ENCODE measurements at regions not wholly inside any gene's neighbourhood (a gene's known extent, or its start where the extent isn't known, plus 50 kb on each side); places are given as distances from the start of the nearest gene placed in this dataset.
"Not testable (repeated sequence)": the region's sequence is repeated elsewhere in the genome, so short reads cannot be mapped to it uniquely, and the experiment has no call there.

DNA sequence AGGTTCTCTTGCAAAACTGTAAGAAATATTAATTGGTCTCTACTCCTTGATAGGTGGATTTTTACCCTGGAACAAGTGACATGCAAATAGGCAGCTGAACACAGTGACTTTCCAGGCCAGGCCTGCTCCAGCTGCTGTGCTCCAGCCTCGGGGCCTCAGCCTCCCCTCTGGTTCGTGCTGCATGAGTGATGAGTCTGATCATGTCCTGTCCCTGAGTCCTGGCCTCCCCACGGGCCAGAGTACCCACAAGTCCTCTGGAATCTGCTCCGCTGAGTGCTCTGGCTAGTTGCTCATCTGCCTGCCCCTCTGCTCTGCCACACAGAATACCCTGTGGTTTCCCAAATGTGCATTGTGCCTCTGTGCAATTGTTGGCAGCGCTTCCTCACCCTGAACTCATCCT is 80.1 kb upstream of the PDZD8 start:
- ATAC-seq: no peak
- H3K4me1 Mint-ChIP-seq (ENCODE audit: low read depth): no peaks in the 10 kb centered on the region
- H3K36me3 Mint-ChIP-seq (ENCODE audit: low read depth): no peaks in the 10 kb centered on the region
- no peak for DNase-seq
- H3K27me3 Mint-ChIP-seq (ENCODE audit: low read depth): peaks cover 4% of the 10 kb centered on the region
- H3K4me3 Mint-ChIP-seq: no peak overlapping the region
- H3K27ac Mint-ChIP-seq: no peak overlapping the region
- ChIA-PET CTCF (no interaction called here), POLR2A (no interaction called here)
- H3K9me3 Mint-ChIP-seq (ENCODE audit: insufficient read depth): no peaks in the 10 kb centered on the region

DNA sequence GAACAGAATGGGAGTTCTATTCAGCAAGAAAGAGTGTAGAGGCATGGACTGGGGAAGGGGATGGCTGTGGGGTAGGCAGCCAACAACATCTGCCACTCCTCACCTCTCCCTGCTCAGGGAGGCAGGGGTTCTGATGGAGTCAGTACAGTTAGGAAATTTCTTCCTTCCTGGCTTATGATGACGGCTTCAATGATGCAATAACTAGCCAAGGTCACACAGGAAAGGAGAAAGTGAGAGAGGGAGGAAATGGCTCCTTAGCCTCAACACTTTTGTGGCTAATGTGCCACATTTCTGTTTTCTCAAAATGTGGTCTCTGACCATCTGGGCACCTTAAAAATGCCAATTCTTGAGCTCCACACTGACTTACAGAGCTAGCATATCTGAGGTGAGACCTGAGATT is 79.3 kb upstream of the PDZD8 start:
- CTCF ChIA-PET: no interaction called here
- DNase-seq (no peak), ATAC-seq (no peak)
- Mint-ChIP-seq H3K4me1 (ENCODE audit: low read depth) (no peaks in the 10 kb centered on the region), H3K36me3 (ENCODE audit: low read depth) (no peaks in the 10 kb centered on the region), H3K9me3 (ENCODE audit: insufficient read depth) (no peaks in the 10 kb centered on the region), H3K4me3 (no peak overlapping the region), H3K27me3 (ENCODE audit: low read depth) (peaks cover 4% of the 10 kb centered on the region), H3K27ac (no peak overlapping the region)
- POLR2A ChIA-PET: no interaction called here

GRCh38 chr10:117453484-117453883 is 78.2 kb upstream of the PDZD8 start:
- H3K9me3 Mint-ChIP-seq (ENCODE audit: insufficient read depth); H3K27me3 Mint-ChIP-seq (ENCODE audit: low read depth); H3K36me3 Mint-ChIP-seq (ENCODE audit: low read depth); POLR2A ChIA-PET; H3K4me1 Mint-ChIP-seq (ENCODE audit: low read depth); ATAC-seq; DNase-seq; H3K27ac Mint-ChIP-seq; H3K4me3 Mint-ChIP-seq: not testable (repeated sequence)
- CTCF ChIA-PET: interaction anchor here (3.1 kb wide), 1 partner anchor 11 kb away, joined by 10 read pairs; no protein-coding TSS in a partner anchor

DNA sequence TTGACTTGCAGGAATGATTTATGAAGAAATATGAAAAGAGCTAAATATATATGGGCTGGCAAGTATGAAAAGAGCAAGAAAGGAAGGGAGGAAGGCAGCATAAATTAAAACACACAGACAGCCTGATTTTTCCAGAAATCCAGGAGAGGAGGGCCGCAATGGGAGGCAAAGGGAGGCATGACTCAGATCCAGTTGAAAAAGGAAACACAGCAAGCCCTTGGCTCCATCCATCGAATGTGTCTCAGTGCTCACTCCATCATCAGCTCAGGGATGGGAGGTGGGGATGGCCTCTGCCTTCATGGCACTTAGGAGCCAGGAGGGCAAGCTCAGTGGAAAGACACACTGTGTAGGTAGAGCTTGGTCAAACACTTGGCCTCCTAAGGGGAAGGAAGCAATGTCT is 75.7 kb upstream of the PDZD8 start:
- CTCF ChIA-PET: interaction anchor here (1.2 to 3.1 kb wide), 3 partner anchors 8 to 234 kb away, joined by 4 to 10 read pairs (median 4); no protein-coding TSS in a partner anchor
- DNase-seq: no peak
- Mint-ChIP-seq H3K27ac (no peak overlapping the region), H3K4me1 (ENCODE audit: low read depth) (no peaks in the 10 kb centered on the region), H3K36me3 (ENCODE audit: low read depth) (no peaks in the 10 kb centered on the region), H3K4me3 (no peak overlapping the region), H3K27me3 (ENCODE audit: low read depth) (no peaks in the 10 kb centered on the region), H3K9me3 (ENCODE audit: insufficient read depth) (no peaks in the 10 kb centered on the region)
- ATAC-seq: no peak
- POLR2A ChIA-PET: no interaction called here

- Mint-ChIP-seq H3K9me3 (ENCODE audit: insufficient read depth) (no peaks in the 10 kb centered on the region), H3K4me3 (no peak overlapping the region), H3K4me1 (ENCODE audit: low read depth) (no peaks in the 10 kb centered on the region), H3K27ac (no peak overlapping the region), H3K36me3 (ENCODE audit: low read depth) (no peaks in the 10 kb centered on the region), H3K27me3 (ENCODE audit: low read depth) (no peaks in the 10 kb centered on the region)
- ATAC-seq (no peak), DNase-seq (no peak)
- CTCF ChIA-PET: no interaction called here
- POLR2A ChIA-PET: no interaction called here
These were observed 74.4 kb upstream of the PDZD8 start for GRCh38 chr10:117449636-117450035.

GRCh38 chr10:117448802-117449201 is 73.6 kb upstream of the PDZD8 start:
- Mint-ChIP-seq H3K9me3 (ENCODE audit: insufficient read depth) (no peaks in the 10 kb centered on the region), H3K27me3 (ENCODE audit: low read depth) (no peaks in the 10 kb centered on the region), H3K4me3 (no peak overlapping the region), H3K27ac (no peak overlapping the region), H3K36me3 (ENCODE audit: low read depth) (no peaks in the 10 kb centered on the region), H3K4me1 (ENCODE audit: low read depth) (no peaks in the 10 kb centered on the region)
- POLR2A ChIA-PET: no interaction called here
- CTCF ChIA-PET: no interaction called here
- no peak for ATAC-seq
- DNase-seq: no peak

DNA sequence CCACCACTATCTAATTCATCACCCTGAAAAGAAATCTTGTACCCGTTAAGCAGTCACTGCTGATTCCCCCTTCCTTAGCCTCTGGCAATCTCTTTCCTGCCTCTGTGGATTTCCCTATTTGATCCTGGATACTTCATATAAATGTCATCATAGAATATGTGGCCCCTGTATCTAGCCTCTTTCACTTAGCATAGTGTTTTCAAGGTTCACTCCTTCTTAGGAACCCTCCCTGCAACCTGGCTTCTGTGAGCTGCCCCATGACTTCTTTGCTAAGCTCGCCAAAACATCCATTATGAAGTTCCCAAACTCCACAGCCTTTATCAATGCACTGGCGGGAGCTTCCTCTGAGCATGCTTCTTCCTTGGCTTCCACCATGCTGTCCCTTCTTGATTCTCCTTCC is 70.8 kb upstream of the PDZD8 start:
- no peaks in the 10 kb centered on the region for H3K9me3 Mint-ChIP-seq (ENCODE audit: insufficient read depth)
- H3K27ac Mint-ChIP-seq: no peak overlapping the region
- CTCF ChIA-PET: no interaction called here
- POLR2A ChIA-PET: no interaction called here
- H3K27me3 Mint-ChIP-seq (ENCODE audit: low read depth): no peaks in the 10 kb centered on the region
- DNase-seq (no peak), ATAC-seq (no peak)
- H3K36me3 Mint-ChIP-seq (ENCODE audit: low read depth): no peaks in the 10 kb centered on the region
- H3K4me3 Mint-ChIP-seq: no peak overlapping the region
- H3K4me1 Mint-ChIP-seq (ENCODE audit: low read depth): no peaks in the 10 kb centered on the region

DNA sequence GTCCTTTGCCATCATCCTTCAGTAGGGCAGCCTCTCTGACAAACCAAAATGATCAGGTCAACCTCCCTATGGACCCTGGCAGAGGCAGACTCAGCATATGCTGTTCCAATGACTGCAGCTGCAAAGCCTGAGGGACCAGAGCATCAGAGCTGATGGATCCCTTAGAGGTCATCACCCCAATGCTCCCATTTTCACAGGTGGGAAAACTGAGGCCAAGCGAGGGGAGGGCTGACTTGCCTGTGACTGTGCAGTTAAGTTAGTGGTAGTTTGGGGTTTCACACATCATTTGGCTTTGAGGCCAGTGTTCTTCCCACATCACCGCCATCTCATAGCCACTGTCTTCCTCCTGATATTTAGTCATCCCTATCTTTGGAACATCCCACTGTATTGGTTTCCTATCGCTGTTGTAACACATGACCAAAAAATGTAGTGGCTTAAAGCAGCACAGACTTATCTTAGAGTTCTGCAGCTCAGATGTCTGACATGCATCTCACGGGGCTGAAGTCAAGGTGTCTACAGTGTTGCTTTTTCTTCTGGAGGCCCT is 69.3 kb upstream of the PDZD8 start:
- Mint-ChIP-seq H3K27me3 (ENCODE audit: low read depth) (no peaks in the 10 kb centered on the region), H3K27ac (no peak overlapping the region), H3K4me1 (ENCODE audit: low read depth) (no peaks in the 10 kb centered on the region), H3K4me3 (no peak overlapping the region), H3K9me3 (ENCODE audit: insufficient read depth) (no peaks in the 10 kb centered on the region), H3K36me3 (ENCODE audit: low read depth) (no peaks in the 10 kb centered on the region)
- no peak for ATAC-seq
- ChIA-PET CTCF (no interaction called here), POLR2A (no interaction called here)
- DNase-seq: no peak

DNA sequence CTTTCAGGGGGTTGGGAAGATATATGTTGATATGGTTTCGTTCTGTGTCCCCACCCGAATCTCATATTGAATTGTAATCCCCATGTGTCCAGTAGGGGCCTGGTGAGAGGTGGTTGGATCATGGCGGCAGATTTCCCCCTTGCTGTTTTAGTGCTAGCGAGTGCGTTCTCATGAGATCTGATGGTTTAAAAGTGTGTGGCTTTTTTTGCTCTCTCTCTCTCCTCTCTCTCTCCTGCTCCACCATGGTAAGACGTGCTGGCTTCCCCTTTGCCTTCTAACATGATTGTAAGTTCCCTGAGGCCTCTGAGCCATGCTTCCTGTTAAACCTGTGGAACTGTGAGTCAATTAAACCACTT is 68.4 kb upstream of the PDZD8 start:
- Mint-ChIP-seq H3K36me3 (ENCODE audit: low read depth) (no peaks in the 10 kb centered on the region), H3K27me3 (ENCODE audit: low read depth) (no peaks in the 10 kb centered on the region), H3K4me3 (no peak overlapping the region), H3K9me3 (ENCODE audit: insufficient read depth) (no peaks in the 10 kb centered on the region), H3K4me1 (ENCODE audit: low read depth) (no peaks in the 10 kb centered on the region), H3K27ac (no peak overlapping the region)
- ChIA-PET CTCF (interaction anchor here (1.2 kb wide), 1 partner anchor 83 kb away, joined by 3 read pairs; no protein-coding TSS in a partner anchor), POLR2A (no interaction called here)
- DNase-seq (no peak), ATAC-seq (no peak)

GRCh38 chr10:117442944-117443685 is 67.9 kb upstream of the PDZD8 start:
- H3K4me1 Mint-ChIP-seq (ENCODE audit: low read depth): no peaks in the 10 kb centered on the region
- ATAC-seq (peak; percentile 53), DNase-seq (peak; percentile 62)
- no peaks in the 10 kb centered on the region for H3K9me3 Mint-ChIP-seq (ENCODE audit: insufficient read depth)
- ChIA-PET CTCF (interaction anchor here (1.0 to 2.4 kb wide), 9 partner anchors 9 to 477 kb away, joined by 3 to 11 read pairs (median 3); no protein-coding TSS in a partner anchor), POLR2A (no interaction called here)
- H3K36me3 Mint-ChIP-seq (ENCODE audit: low read depth): no peaks in the 10 kb centered on the region
- H3K27ac Mint-ChIP-seq: no peak overlapping the region
- H3K27me3 Mint-ChIP-seq (ENCODE audit: low read depth): no peaks in the 10 kb centered on the region
- no peak overlapping the region for H3K4me3 Mint-ChIP-seq

DNA sequence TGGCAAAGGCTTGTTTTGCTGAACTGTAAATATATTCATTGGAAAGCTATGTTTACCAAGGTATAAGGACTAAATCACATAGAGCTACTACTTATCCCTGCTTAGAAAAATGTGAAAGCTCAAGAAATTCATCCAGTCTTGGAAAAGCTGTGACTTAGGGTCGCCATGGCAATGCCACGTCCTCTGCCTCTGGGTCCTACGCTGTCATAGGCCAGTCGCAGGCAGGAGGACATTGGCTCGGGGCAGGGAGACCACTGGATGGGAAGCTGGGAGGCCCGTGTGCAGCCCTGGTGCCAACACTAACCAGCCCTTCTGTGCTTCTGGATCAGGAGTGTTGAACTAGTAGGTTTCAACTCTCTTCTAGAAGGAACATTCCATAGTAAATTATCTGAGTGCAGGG is 67.3 kb upstream of the PDZD8 start:
- DNase-seq (no peak), ATAC-seq (no peak)
- no peaks in the 10 kb centered on the region for H3K9me3 Mint-ChIP-seq (ENCODE audit: insufficient read depth)
- H3K27ac Mint-ChIP-seq: no peak overlapping the region
- H3K4me3 Mint-ChIP-seq: no peak overlapping the region
- ChIA-PET CTCF (interaction anchor here (0.6 to 2.4 kb wide), 10 partner anchors 9 to 477 kb away, joined by 3 to 11 read pairs (median 3); no protein-coding TSS in a partner anchor), POLR2A (no interaction called here)
- no peaks in the 10 kb centered on the region for H3K36me3 Mint-ChIP-seq (ENCODE audit: low read depth)
- no peaks in the 10 kb centered on the region for H3K4me1 Mint-ChIP-seq (ENCODE audit: low read depth)
- H3K27me3 Mint-ChIP-seq (ENCODE audit: low read depth): no peaks in the 10 kb centered on the region

DNA sequence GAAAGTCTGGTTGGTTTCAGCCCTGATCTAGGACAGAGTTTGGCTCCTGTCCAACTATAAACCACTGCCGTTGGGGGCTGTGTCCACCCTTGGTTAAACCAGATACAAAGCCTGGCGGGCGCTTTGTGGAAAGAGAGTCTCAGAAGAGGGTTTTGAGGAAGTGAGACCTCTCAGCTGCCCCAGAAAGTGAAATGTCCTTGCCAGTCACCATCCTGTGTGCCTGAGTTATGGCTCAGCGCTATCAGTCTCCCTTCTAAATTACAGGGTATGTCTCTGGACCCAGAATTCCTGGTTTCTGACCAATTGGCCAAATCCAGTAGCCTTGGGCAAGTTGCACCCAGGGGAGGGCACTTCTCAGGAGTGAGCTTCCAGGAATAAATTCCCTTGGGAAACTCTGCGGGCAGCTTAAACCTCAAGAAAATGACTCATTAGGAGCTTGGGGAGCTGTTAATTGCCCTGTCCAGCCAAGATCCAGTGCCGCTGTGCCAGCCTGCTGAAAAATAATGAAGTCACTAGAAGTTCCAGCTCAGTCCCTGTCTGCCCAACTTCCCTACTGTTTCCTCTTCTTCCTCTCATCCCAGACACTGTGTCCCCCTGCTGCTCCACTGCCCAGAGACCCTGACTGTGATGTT is 66.7 kb upstream of the PDZD8 start:
- ATAC-seq (no peak), DNase-seq (no peak)
- Mint-ChIP-seq H3K4me3 (no peak overlapping the region), H3K9me3 (ENCODE audit: insufficient read depth) (no peaks in the 10 kb centered on the region), H3K27me3 (ENCODE audit: low read depth) (no peaks in the 10 kb centered on the region), H3K4me1 (ENCODE audit: low read depth) (no peaks in the 10 kb centered on the region), H3K36me3 (ENCODE audit: low read depth) (no peaks in the 10 kb centered on the region), H3K27ac (no peak overlapping the region)
- ChIA-PET CTCF (interaction anchor here (0.6 to 2.4 kb wide), 8 partner anchors 8 to 225 kb away, joined by 3 to 11 read pairs (median 4); no protein-coding TSS in a partner anchor), POLR2A (no interaction called here)

Measured in activated CD8-positive, alpha-beta T cell treated with anti-CD3 and anti-CD28 coated beads, Interleukin-2, amount 10 ng/mL, durations not matched to agents 7 days and 5 days (primary cell).